Astrocyte (in vitro differentiated cells and primary cell): ENCODE measurements at regions not wholly inside any gene's neighbourhood (a gene's known extent, or its start where the extent isn't known, plus 50 kb on each side); places are given as distances from the start of the nearest gene placed in this dataset.

Experiments
- DNase-seq: peaks from one replicate; pipeline ENCODE4 v3.0.0-alpha.2; 2010; ENCODE audit warnings: low read depth
- FAIRE-seq: peaks from 2 replicates; lab custom pipeline; 2011; peaks lifted over from hg19 to GRCh38; lab: Jason Lieb, UNC
- H2AFZ ChIP-seq: 2 replicates; pipeline ENCODE4 v1.6.0; 2012; ENCODE audit warnings: low read depth, low read length, inconsistent platforms
- H3K27ac ChIP-seq: 2 replicates; pipeline ENCODE4 v1.5.1; 2011; ENCODE audit warnings: low read depth, low read length, inconsistent platforms
- H3K27me3 ChIP-seq: 2 replicates; pipeline ENCODE4 v1.6.0; 2011; ENCODE audit warnings: low read length, inconsistent platforms; ENCODE audit not compliant: insufficient read depth
- H3K36me3 ChIP-seq: 2 replicates; pipeline ENCODE4 v1.5.1; 2011; ENCODE audit warnings: low read length, inconsistent platforms; ENCODE audit not compliant: insufficient read depth
- H3K4me1 ChIP-seq: 2 replicates; pipeline ENCODE4 v1.5.1; 2011; ENCODE audit warnings: low read length, inconsistent platforms; ENCODE audit not compliant: insufficient read depth
- H3K4me2 ChIP-seq: 2 replicates; pipeline ENCODE4 v1.6.0; 2012; ENCODE audit warnings: low read length, inconsistent platforms
- H3K4me3 ChIP-seq: 2 replicates; pipeline ENCODE4 v1.5.1; 2011; ENCODE audit warnings: low read depth, mild to moderate bottlenecking, low read length, inconsistent platforms; ENCODE audit not compliant: insufficient read depth
- H3K79me2 ChIP-seq: 2 replicates; pipeline ENCODE4 v1.6.0; 2012; ENCODE audit warnings: mild to moderate bottlenecking, low read length, inconsistent platforms; ENCODE audit not compliant: insufficient read depth
- H3K9ac ChIP-seq: 2 replicates; pipeline ENCODE4 v1.6.0; 2012; ENCODE audit warnings: mild to moderate bottlenecking, low read length, inconsistent platforms
- H3K9me3 ChIP-seq: 2 replicates; pipeline ENCODE4 v1.5.1; 2012; ENCODE audit warnings: low read depth, mild to moderate bottlenecking, low read length, inconsistent platforms; ENCODE audit not compliant: insufficient read depth
- H4K20me1 ChIP-seq: 2 replicates; pipeline ENCODE4 v1.6.0; 2012; ENCODE audit warnings: low read length, inconsistent platforms; ENCODE audit not compliant: insufficient read depth
- H3K27ac Mint-ChIP-seq: one replicate; pipeline ENCODE4 v1.8.0; 2021; ENCODE audit warnings: mild to moderate bottlenecking, mixed read lengths; ENCODE audit not compliant: unreplicated experiment
- H3K27me3 Mint-ChIP-seq: one replicate; pipeline ENCODE4 v1.8.0; 2021; ENCODE audit warnings: low read depth, mixed read lengths; ENCODE audit not compliant: unreplicated experiment
- H3K36me3 Mint-ChIP-seq: one replicate; pipeline ENCODE4 v1.8.0; 2021; ENCODE audit warnings: low read depth, mixed read lengths; ENCODE audit not compliant: unreplicated experiment
- H3K4me1 Mint-ChIP-seq: one replicate; pipeline ENCODE4 v1.8.0; 2021; ENCODE audit warnings: low read depth, mixed read lengths; ENCODE audit not compliant: unreplicated experiment
- H3K4me3 Mint-ChIP-seq: one replicate; pipeline ENCODE4 v1.8.0; 2021; ENCODE audit warnings: mild to moderate bottlenecking, moderate library complexity, mixed read lengths; ENCODE audit not compliant: unreplicated experiment
- H3K9me3 Mint-ChIP-seq: one replicate; pipeline ENCODE4 v1.8.0; 2021; ENCODE audit warnings: mild to moderate bottlenecking, mixed read lengths; ENCODE audit not compliant: unreplicated experiment
- CTCF ChIP-seq: IDR thresholded peaks from 2 replicates; pipeline ENCODE4 v1.5.1; 2011; ENCODE audit warnings: low read depth, mild to moderate bottlenecking, inconsistent platforms, low read length, moderate library complexity; ENCODE audit not compliant: insufficient read depth
- EZH2 ChIP-seq: IDR thresholded peaks from 2 replicates; pipeline ENCODE4 v1.6.1; 2012; ENCODE audit warnings: mild to moderate bottlenecking, low read length, inconsistent platforms; ENCODE audit not compliant: insufficient read depth

- peaks cover 4% of the 10 kb centered on the region for H3K4me1 ChIP-seq
- no peaks in the 10 kb centered on the region for H3K27me3 Mint-ChIP-seq
- H3K27ac Mint-ChIP-seq: no peak overlapping the region
- H3K27me3 ChIP-seq: no peaks in the 10 kb centered on the region
- no peaks in the 10 kb centered on the region for H4K20me1 ChIP-seq
- no peaks in the 10 kb centered on the region for H3K36me3 Mint-ChIP-seq
- DNase-seq: no peak
- H3K4me1 Mint-ChIP-seq: no peaks in the 10 kb centered on the region
- no peaks in the 10 kb centered on the region for H3K36me3 ChIP-seq
- no peak overlapping the region for H3K9ac ChIP-seq
- TF ChIP-seq CTCF: no peak
- no peak for TF ChIP-seq EZH2
- H3K27ac ChIP-seq: no peak overlapping the region
- FAIRE-seq: no peak
- no peaks in the 10 kb centered on the region for H3K79me2 ChIP-seq
- H3K9me3 ChIP-seq: no peaks in the 10 kb centered on the region
- no peak overlapping the region for H3K4me2 ChIP-seq
- no peak overlapping the region for H3K4me3 Mint-ChIP-seq
- H3K9me3 Mint-ChIP-seq: peaks cover 22% of the 10 kb centered on the region
- no peak overlapping the region for H2AFZ ChIP-seq
- H3K4me3 ChIP-seq: no peak overlapping the region
These were observed 586.5 kb upstream of the TMEM132C start for GRCh38 chr12:127680516-127680915.

- no peaks in the 10 kb centered on the region for H4K20me1 ChIP-seq
- Mint-ChIP-seq H3K27me3 (no peaks in the 10 kb centered on the region), H3K9me3 (peaks cover 17% of the 10 kb centered on the region), H3K4me3 (no peak overlapping the region), H3K27ac (no peak overlapping the region), H3K4me1 (no peaks in the 10 kb centered on the region), H3K36me3 (no peaks in the 10 kb centered on the region)
- H3K36me3 ChIP-seq: no peaks in the 10 kb centered on the region
- no peaks in the 10 kb centered on the region for H3K9me3 ChIP-seq
- DNase-seq (no peak), FAIRE-seq (no peak)
- no peak overlapping the region for H3K27ac ChIP-seq
- no peak overlapping the region for H3K4me3 ChIP-seq
- no peaks in the 10 kb centered on the region for H3K27me3 ChIP-seq
- H3K79me2 ChIP-seq: no peaks in the 10 kb centered on the region
- no peak overlapping the region for H3K4me2 ChIP-seq
- H3K9ac ChIP-seq: no peak overlapping the region
- peaks cover 4% of the 10 kb centered on the region for H3K4me1 ChIP-seq
- no peak overlapping the region for H2AFZ ChIP-seq
- TF ChIP-seq EZH2 (no peak), CTCF (no peak)
These were observed 585.7 kb upstream of the TMEM132C start for GRCh38 chr12:127681151-127681754.

GRCh38 chr12:127685491-127685890, 581.5 kb upstream of the TMEM132C start:
- FAIRE-seq (no peak), DNase-seq (no peak)
- Histone ChIP-seq H3K79me2 (no peaks in the 10 kb centered on the region), H3K9me3 (no peaks in the 10 kb centered on the region), H2AFZ (no peak overlapping the region), H4K20me1 (no peaks in the 10 kb centered on the region), H3K4me2 (no peak overlapping the region), H3K27ac (no peak overlapping the region), H3K9ac (no peak overlapping the region), H3K4me1 (no peaks in the 10 kb centered on the region), H3K27me3 (no peaks in the 10 kb centered on the region), H3K36me3 (no peaks in the 10 kb centered on the region), H3K4me3 (no peak overlapping the region)
- Mint-ChIP-seq H3K27me3 (no peaks in the 10 kb centered on the region), H3K4me3 (no peak overlapping the region), H3K9me3 (peaks cover 6% of the 10 kb centered on the region), H3K4me1 (no peaks in the 10 kb centered on the region), H3K36me3 (no peaks in the 10 kb centered on the region), H3K27ac (no peak overlapping the region)
- TF ChIP-seq CTCF (no peak), EZH2 (no peak)
